Loucy (cell line): ENCODE measurements at regions not wholly inside any gene's neighbourhood (a gene's known extent, or its start where the extent isn't known, plus 50 kb on each side); places are given as distances from the start of the nearest gene placed in this dataset.

Experiments used
- H2AFZ ChIP-seq: fragments of 200-600 bp; sonication (generic); 2 replicates; pipeline ENCODE4 v1.6.0; 2016; ENCODE audit warnings: antibody characterized with exemption, mild to moderate bottlenecking, low read length, moderate library complexity
- H3F3A ChIP-seq: fragments of 200-600 bp; 2 replicates; pipeline ENCODE4 v1.6.0; 2016; ENCODE audit warnings: antibody characterized with exemption, low read depth, mild to moderate bottlenecking
- H3K27me3 ChIP-seq: fragments of 200-600 bp; sonication (generic); 2 replicates; pipeline ENCODE4 v1.6.1; 2014; ENCODE audit warnings: low read length, mild to moderate bottlenecking; ENCODE audit not compliant: insufficient read depth, poor library complexity, severe bottlenecking
- H3K36me3 ChIP-seq: fragments of 200-600 bp; sonication (generic); 2 replicates; pipeline ENCODE4 v1.6.1; 2016; ENCODE audit warnings: low read length; ENCODE audit not compliant: insufficient read depth
- H3K4me1 ChIP-seq: fragments of 200-600 bp; sonication (generic); 2 replicates; pipeline ENCODE4 v1.5.1; 2014; ENCODE audit warnings: low read length, mild to moderate bottlenecking; ENCODE audit not compliant: insufficient read depth, poor library complexity, severe bottlenecking
- H3K4me2 ChIP-seq: fragments of 200-600 bp; sonication (generic); 2 replicates; pipeline ENCODE4 v1.6.0; 2014; ENCODE audit warnings: antibody characterized with exemption, low read length, low read depth, mild to moderate bottlenecking; ENCODE audit not compliant: poor library complexity, severe bottlenecking
- H3K4me3 ChIP-seq: fragments of 200-600 bp; sonication (generic); 2 replicates; pipeline ENCODE4 v1.5.1; 2014; ENCODE audit warnings: low read length, mild to moderate bottlenecking, mixed read lengths; ENCODE audit not compliant: poor library complexity, severe bottlenecking
- H3K79me2 ChIP-seq: fragments of 200-600 bp; sonication (generic); 2 replicates; pipeline ENCODE4 v1.6.1; 2014; ENCODE audit warnings: low read length; ENCODE audit not compliant: insufficient read depth
- H3K9ac ChIP-seq: fragments of 200-600 bp; sonication (generic); 2 replicates; pipeline ENCODE4 v1.6.0; 2014; ENCODE audit warnings: mild to moderate bottlenecking, low read depth, low read length, moderate library complexity; ENCODE audit not compliant: poor library complexity, severe bottlenecking
- H3K9me2 ChIP-seq: fragments of 200-600 bp; sonication (generic); replicated peaks from 2 replicates; pipeline ENCODE4 v1.6.1; 2016; ENCODE audit warnings: low read depth, low read length, mixed read lengths
- H3K9me3 ChIP-seq: fragments of 200-600 bp; sonication (generic); 2 replicates; pipeline ENCODE4 v1.6.1; 2014; ENCODE audit warnings: mild to moderate bottlenecking, antibody characterized with exemption, low read length, low read depth; ENCODE audit not compliant: insufficient read depth
- H4K20me1 ChIP-seq: fragments of 200-600 bp; sonication (generic); 2 replicates; pipeline ENCODE4 v1.6.0; 2014; ENCODE audit warnings: antibody characterized with exemption, low read length, mild to moderate bottlenecking; ENCODE audit not compliant: insufficient read depth, poor library complexity, severe bottlenecking
- EZH2phosphoT487 ChIP-seq: fragments of 200-600 bp; IDR thresholded peaks from 2 replicates; pipeline ENCODE4 v1.6.1; 2018; ENCODE audit warnings: antibody characterized with exemption, mild to moderate bottlenecking, moderate library complexity, borderline replicate concordance
- TF ChIP-seq, protein P1 (sequence below): fragments of 200-600 bp; sonication (generic); conservative IDR thresholded peaks from 2 replicates; pipeline ENCODE4 v1.5.1; 2014; ENCODE audit warnings: mild to moderate bottlenecking, antibody characterized with exemption, low read length

DNA sequence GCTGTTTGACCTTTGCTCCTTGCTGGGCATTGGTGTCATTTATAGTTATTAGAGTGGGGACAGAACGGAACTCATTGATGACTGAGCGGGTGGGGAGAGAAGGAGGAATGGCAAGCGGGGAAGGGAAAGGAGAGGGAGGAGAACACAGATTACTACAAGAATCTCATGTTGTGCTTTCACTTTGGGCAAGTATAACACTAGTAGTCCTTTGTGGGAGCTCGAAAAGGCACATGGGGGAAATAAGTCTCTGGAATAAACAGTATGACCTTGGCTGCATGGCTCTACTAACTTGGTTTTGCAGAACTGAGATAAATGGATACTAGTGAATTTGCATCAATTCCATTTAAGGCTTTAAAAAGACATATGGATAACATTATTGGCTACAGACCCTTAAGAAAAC lies 161.7 kb upstream of the NABP1 start:
- no peaks in the 10 kb centered on the region for H3K79me2 ChIP-seq
- H4K20me1 ChIP-seq = no peaks in the 10 kb centered on the region
- no peaks in the 10 kb centered on the region for H3K4me1 ChIP-seq
- TF ChIP-seq, protein P1, sequence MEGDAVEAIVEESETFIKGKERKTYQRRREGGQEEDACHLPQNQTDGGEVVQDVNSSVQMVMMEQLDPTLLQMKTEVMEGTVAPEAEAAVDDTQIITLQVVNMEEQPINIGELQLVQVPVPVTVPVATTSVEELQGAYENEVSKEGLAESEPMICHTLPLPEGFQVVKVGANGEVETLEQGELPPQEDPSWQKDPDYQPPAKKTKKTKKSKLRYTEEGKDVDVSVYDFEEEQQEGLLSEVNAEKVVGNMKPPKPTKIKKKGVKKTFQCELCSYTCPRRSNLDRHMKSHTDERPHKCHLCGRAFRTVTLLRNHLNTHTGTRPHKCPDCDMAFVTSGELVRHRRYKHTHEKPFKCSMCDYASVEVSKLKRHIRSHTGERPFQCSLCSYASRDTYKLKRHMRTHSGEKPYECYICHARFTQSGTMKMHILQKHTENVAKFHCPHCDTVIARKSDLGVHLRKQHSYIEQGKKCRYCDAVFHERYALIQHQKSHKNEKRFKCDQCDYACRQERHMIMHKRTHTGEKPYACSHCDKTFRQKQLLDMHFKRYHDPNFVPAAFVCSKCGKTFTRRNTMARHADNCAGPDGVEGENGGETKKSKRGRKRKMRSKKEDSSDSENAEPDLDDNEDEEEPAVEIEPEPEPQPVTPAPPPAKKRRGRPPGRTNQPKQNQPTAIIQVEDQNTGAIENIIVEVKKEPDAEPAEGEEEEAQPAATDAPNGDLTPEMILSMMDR = no peak
- no peak for TF ChIP-seq EZH2phosphoT487
- H3K4me2 ChIP-seq = no peak overlapping the region
- no peaks in the 10 kb centered on the region for H3K9me3 ChIP-seq
- H2AFZ ChIP-seq = 0 out of 2 replicates have a peak overlapping the region, but pooled peaks have one; percentile 10
- H3F3A ChIP-seq = no peaks in the 10 kb centered on the region
- no peaks in the 10 kb centered on the region for H3K9me2 ChIP-seq
- H3K4me3 ChIP-seq = no peak overlapping the region
- H3K36me3 ChIP-seq = no peaks in the 10 kb centered on the region
- no peaks in the 10 kb centered on the region for H3K27me3 ChIP-seq
- H3K9ac ChIP-seq = no peak overlapping the region

- no peak overlapping the region for H3K4me2 ChIP-seq
- TF ChIP-seq EZH2phosphoT487 = no peak
- TF ChIP-seq, protein P1 = peak; percentile 93
- H3K79me2 ChIP-seq = no peaks in the 10 kb centered on the region
- no peak overlapping the region for H3K4me3 ChIP-seq
- H3K4me1 ChIP-seq = no peaks in the 10 kb centered on the region
- no peaks in the 10 kb centered on the region for H3F3A ChIP-seq
- H3K27me3 ChIP-seq = no peaks in the 10 kb centered on the region
- H2AFZ ChIP-seq = peak overlapping the region; percentile 38; the same call in 1 of the 2 replicates
- H3K9ac ChIP-seq = no peak overlapping the region
- no peaks in the 10 kb centered on the region for H3K36me3 ChIP-seq
- H4K20me1 ChIP-seq = no peaks in the 10 kb centered on the region
- H3K9me2 ChIP-seq = no peaks in the 10 kb centered on the region
- no peaks in the 10 kb centered on the region for H3K9me3 ChIP-seq
Observed at GRCh38 chr2:191521608-191522208, 156.2 kb upstream of the NABP1 start.

- no peaks in the 10 kb centered on the region for H3K9me3 ChIP-seq
- H3F3A ChIP-seq = no peaks in the 10 kb centered on the region
- H3K9ac ChIP-seq = no peak overlapping the region
- no peak for TF ChIP-seq EZH2phosphoT487
- H3K27me3 ChIP-seq = no peaks in the 10 kb centered on the region
- no peak overlapping the region for H3K4me3 ChIP-seq
- H3K4me1 ChIP-seq = no peaks in the 10 kb centered on the region
- no peaks in the 10 kb centered on the region for H3K9me2 ChIP-seq
- no peak overlapping the region for H3K4me2 ChIP-seq
- H2AFZ ChIP-seq = no peak overlapping the region
- H4K20me1 ChIP-seq = no peaks in the 10 kb centered on the region
- H3K36me3 ChIP-seq = no peaks in the 10 kb centered on the region
- no peaks in the 10 kb centered on the region for H3K79me2 ChIP-seq
Observed at GRCh38 chr2:191522478-191523120, 155.3 kb upstream of the NABP1 start.
